ENCODE measurements at regions not wholly inside any gene's neighbourhood (a gene's known extent, or its start where the extent isn't known, plus 50 kb on each side); places are given as distances from the start of the nearest gene placed in this dataset.

GRCh38 chr4:32032136-32032672 is 1312.0 kb downstream of the PCDH7 start:
- H4K20me1 ChIP-seq (replicated peaks in 1 of 2; ENCODE audit: control insufficient read depth in 1 of 2, insufficient read depth in 2 of 2, low read length in 2 of 2): no peaks in the 10 kb centered on the region
- H4K91ac ChIP-seq (replicated peaks; ENCODE audit: insufficient read length, low read length): no peak overlapping the region
- H3K79me2 ChIP-seq (ENCODE audit: control insufficient read depth in 1 of 2, insufficient read depth in 2 of 2, low read length in 2 of 2): no peaks in the 10 kb centered on the region
- no peak overlapping the region for H3K23ac ChIP-seq (ENCODE audit: insufficient read length)
- no peaks in the 10 kb centered on the region for H3K4me1 ChIP-seq (replicated peaks in 1 of 4; ENCODE audit: control insufficient read depth in 3 of 4, insufficient read depth in 4 of 4, low read length in 3 of 4)
- H2AFZ ChIP-seq (ENCODE audit: low read length): no peak overlapping the region
- H3K4me3 ChIP-seq (ENCODE audit: extremely low read depth in 1 of 4, insufficient read depth in 2 of 4, low read depth in 3 of 4, low read length in 4 of 4): no peak overlapping the region
- H4K8ac ChIP-seq (ENCODE audit: extremely low read depth, insufficient read depth, low read length): no peak overlapping the region
- DNase-seq (ENCODE audit: low read depth in 1 of 2, low spot score in 2 of 2) (no peak), FAIRE-seq (no peak)
- no peak overlapping the region for H3K56ac ChIP-seq (replicated peaks; ENCODE audit: insufficient read length, low read depth, low read length)
- WGBS, 2 experiments (ENCODE audit: extremely low coverage in 1 of 2, insufficient coverage in 1 of 2, insufficient read length in 1 of 2, insufficient replicate concordance in 2 of 2, low coverage in 1 of 2, low lambda C conversion rate in 2 of 2, missing lambda C conversion rate in 1 of 2): 86% methylated on average over 5 of the region's 5 CpGs; no CpG with 5 or more reads in 1 of the 2 experiments
- H3K9ac ChIP-seq (replicated peaks in 1 of 4; ENCODE audit: extremely low read depth in 1 of 4, low read depth in 3 of 4, low read length in 3 of 4): no peak overlapping the region
- H2BK5ac ChIP-seq (ENCODE audit: low read depth, low read length): no peak overlapping the region
- H2BK20ac ChIP-seq (ENCODE audit: low read length): no peak overlapping the region
- no peaks in the 10 kb centered on the region for H3K36me3 ChIP-seq (ENCODE audit: control insufficient read depth in 2 of 4, insufficient read depth in 4 of 4, low read length in 3 of 4)
- no peak overlapping the region for H3K14ac ChIP-seq (ENCODE audit: insufficient read length)
- H3K18ac ChIP-seq (ENCODE audit: extremely low read depth, low read length): no peak overlapping the region
- H3K4me2 ChIP-seq (ENCODE audit: insufficient read depth in 1 of 2, low read depth in 2 of 2, low read length in 2 of 2): no peak overlapping the region
- ChIA-PET CTCF (ENCODE audit: partially characterized antibody) (no interaction called here), POLR2A (ENCODE audit: partially characterized antibody) (no interaction called here)
- no peak overlapping the region for H2BK120ac ChIP-seq (replicated peaks; ENCODE audit: low read depth, low read length)
- no peak overlapping the region for H2BK12ac ChIP-seq (ENCODE audit: low read depth, low read length)
- no peak overlapping the region for H3K4ac ChIP-seq (replicated peaks; ENCODE audit: insufficient read length, low read depth, low read length)
- H2AK5ac ChIP-seq (ENCODE audit: low read depth, low read length): no peak overlapping the region
- H3K27ac ChIP-seq (ENCODE audit: low read depth, low read length): no peak overlapping the region
- no peak overlapping the region for H2BK15ac ChIP-seq (ENCODE audit: low read length)
- no peaks in the 10 kb centered on the region for H3K79me1 ChIP-seq (ENCODE audit: low read depth, low read length)
- no peak overlapping the region for H4K5ac ChIP-seq (ENCODE audit: insufficient read length, low read depth, low read length)
- no peaks in the 10 kb centered on the region for H3K23me2 ChIP-seq (ENCODE audit: low read depth, low read length)
- no peaks in the 10 kb centered on the region for H3K27me3 ChIP-seq (replicated peaks in 1 of 4; ENCODE audit: control insufficient read depth in 3 of 4, extremely low read depth in 1 of 4, insufficient read depth in 3 of 4, low read length in 3 of 4)
- H3K9me3 ChIP-seq (ENCODE audit: insufficient read depth in 2 of 2, low read depth in 1 of 2, low read length in 1 of 2): no peaks in the 10 kb centered on the region
- no peak for TF ChIP-seq KDM5A (IDR thresholded peaks at IDR 0.05; ENCODE audit: low read length)
- no peak for TF ChIP-seq SRF (IDR thresholded peaks at IDR 0.05; ENCODE audit: low read depth, low read length)
- no peak for TF ChIP-seq FOSL1 (IDR thresholded peaks at IDR 0.05; ENCODE audit: insufficient read depth, low read depth, low read length)
- no peak for TF ChIP-seq YY1 (IDR thresholded peaks at IDR 0.05; ENCODE audit: low read depth, low read length)
- no peak for TF ChIP-seq SIX5 (IDR thresholded peaks at IDR 0.05; ENCODE audit: low read depth, low read length)
- TF ChIP-seq CREB1 (IDR thresholded peaks at IDR 0.05): no peak
- no peak for TF ChIP-seq MAFK (IDR thresholded peaks at IDR 0.05; ENCODE audit: low read depth, low read length)
- TF ChIP-seq JUND (IDR thresholded peaks at IDR 0.05; ENCODE audit: low read length): no peak
- no peak for TF ChIP-seq KDM1A (IDR thresholded peaks at IDR 0.05; ENCODE audit: borderline replicate concordance, low read length)
- TF ChIP-seq CHD1 (IDR thresholded peaks at IDR 0.05; ENCODE audit: low read depth, low read length): no peak
- no peak for TF ChIP-seq ASH2L (IDR thresholded peaks at IDR 0.05; ENCODE audit: low read length)
- no peak for TF ChIP-seq RNF2 (IDR thresholded peaks at IDR 0.05; ENCODE audit: borderline replicate concordance, low read depth, low read length, missing control alignments, poor library complexity, severe bottlenecking)
- TF ChIP-seq CTBP2 (IDR thresholded peaks at IDR 0.05; ENCODE audit: borderline replicate concordance, insufficient read depth, insufficient read length, low read length): no peak
- no peak for TF ChIP-seq TAF7 (optimal IDR thresholded peaks at IDR 0.05; ENCODE audit: borderline replicate concordance, low read depth, low read length)
- TF ChIP-seq SP2 (IDR thresholded peaks at IDR 0.05; ENCODE audit: low read length): no peak
- TF ChIP-seq KDM4A (IDR thresholded peaks at IDR 0.05; ENCODE audit: low read depth, low read length, severe bottlenecking): no peak
